ENCODE measurements at regions not wholly inside any gene's neighbourhood (a gene's known extent, or its start where the extent isn't known, plus 50 kb on each side); places are given as distances from the start of the nearest gene placed in this dataset.

DNA sequence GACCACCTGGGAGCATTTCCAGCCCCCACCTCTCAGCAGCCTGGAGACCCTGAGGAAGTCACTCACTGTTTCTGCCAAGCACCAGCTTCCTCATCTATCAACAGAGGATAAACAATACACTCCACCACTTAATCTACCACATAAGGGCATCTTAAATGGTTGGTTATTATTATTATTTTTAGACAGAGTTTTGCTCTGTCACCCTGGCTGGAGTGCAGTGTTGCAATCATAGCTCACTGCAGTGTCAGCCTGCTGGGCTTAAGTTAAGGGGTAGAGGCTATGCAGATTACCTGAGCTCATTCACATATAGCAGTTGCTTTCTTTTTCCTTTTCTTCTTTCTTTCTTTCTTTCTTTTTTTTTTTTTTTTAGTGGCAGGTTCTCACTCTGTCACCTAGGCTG, 59.5 kb upstream of the ELN start:
- no peak for TF ChIP-seq CTCF (CRISPR knock-in tag; IDR thresholded peaks at IDR 0.05)
- no peak for TF ChIP-seq RAD21 (CRISPR knock-in tag; IDR thresholded peaks at IDR 0.05)
- TF ChIP-seq CHD2 (IDR thresholded peaks at IDR 0.05; ENCODE audit: low read depth, low read length) = no peak
- no peak for TF ChIP-seq ZBTB20 (CRISPR knock-in tag; IDR thresholded peaks at IDR 0.05; ENCODE audit: borderline replicate concordance, low read depth)
- no peak for TF ChIP-seq TAF1 (CRISPR knock-in tag; IDR thresholded peaks at IDR 0.05)
- no peak for TF ChIP-seq NCOR1 (IDR thresholded peaks at IDR 0.05; ENCODE audit: borderline replicate concordance, low read length)
- no peak for TF ChIP-seq ATF3 (CRISPR knock-in tag; IDR thresholded peaks at IDR 0.05)
- TF ChIP-seq BRD4 (CRISPR knock-in tag; IDR thresholded peaks at IDR 0.05) = no peak
- TF ChIP-seq THAP7 (CRISPR knock-in tag; IDR thresholded peaks at IDR 0.05) = no peak
- TF ChIP-seq, protein P1, sequence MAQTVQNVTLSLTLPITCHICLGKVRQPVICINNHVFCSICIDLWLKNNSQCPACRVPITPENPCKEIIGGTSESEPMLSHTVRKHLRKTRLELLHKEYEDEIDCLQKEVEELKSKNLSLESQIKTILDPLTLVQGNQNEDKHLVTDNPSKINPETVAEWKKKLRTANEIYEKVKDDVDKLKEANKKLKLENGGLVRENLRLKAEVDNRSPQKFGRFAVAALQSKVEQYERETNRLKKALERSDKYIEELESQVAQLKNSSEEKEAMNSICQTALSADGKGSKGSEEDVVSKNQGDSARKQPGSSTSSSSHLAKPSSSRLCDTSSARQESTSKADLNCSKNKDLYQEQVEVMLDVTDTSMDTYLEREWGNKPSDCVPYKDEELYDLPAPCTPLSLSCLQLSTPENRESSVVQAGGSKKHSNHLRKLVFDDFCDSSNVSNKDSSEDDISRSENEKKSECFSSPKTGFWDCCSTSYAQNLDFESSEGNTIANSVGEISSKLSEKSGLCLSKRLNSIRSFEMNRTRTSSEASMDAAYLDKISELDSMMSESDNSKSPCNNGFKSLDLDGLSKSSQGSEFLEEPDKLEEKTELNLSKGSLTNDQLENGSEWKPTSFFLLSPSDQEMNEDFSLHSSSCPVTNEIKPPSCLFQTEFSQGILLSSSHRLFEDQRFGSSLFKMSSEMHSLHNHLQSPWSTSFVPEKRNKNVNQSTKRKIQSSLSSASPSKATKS (CRISPR knock-in tag; IDR thresholded peaks at IDR 0.05) = no peak
- TF ChIP-seq BCLAF1 (IDR thresholded peaks at IDR 0.05) = no peak
- TF ChIP-seq POLR2AphosphoS5 (IDR thresholded peaks at IDR 0.05; ENCODE audit: low read depth, low read length) = no peak
- no peak for TF ChIP-seq ZFP36 (IDR thresholded peaks at IDR 0.05; ENCODE audit: borderline replicate concordance, low read depth, low read length, partially characterized antibody)
- no peak for TF ChIP-seq ZNF274 (CRISPR knock-in tag; IDR thresholded peaks at IDR 0.05)

Measured in HepG2 (cell line).